Body of pancreas (tissue), 4 donors: ENCODE measurements at regions not wholly inside any gene's neighbourhood (a gene's known extent, or its start where the extent isn't known, plus 50 kb on each side); places are given as distances from the start of the nearest gene placed in this dataset.

ENCODE experiments used
- ATAC-seq: fragments of 150-250 bp; one replicate; pipeline ENCODE4 v1.9.1; 2016
- DNase-seq, 4 donors: peaks; one replicate each; pipeline ENCODE4 v3.0.0-alpha.2; 2019
- H3K27ac ChIP-seq, 4 donors: fragments of 200-600 bp; sonication (generic); 1 replicate in 3 of 4; 2 replicates in 1 of 4; pipeline versions ENCODE4 v1.5.1 to v1.6.1; 2016 to 2019; ENCODE audit warnings: mild to moderate bottlenecking in 1 of 4, mixed read lengths in 1 of 4, moderate library complexity in 1 of 4
- H3K27me3 ChIP-seq, 2 donors: fragments of 200-600 bp; sonication (generic); one replicate each; pipeline ENCODE4 v1.6.0; 2016; ENCODE audit warnings: mild to moderate bottlenecking in 1 of 2
- H3K36me3 ChIP-seq, 2 donors: fragments of 200-600 bp; sonication (generic); replicated peaks in 1 of 2; 2 replicates each; pipeline ENCODE4 v1.5.1; 2016; ENCODE audit warnings: low read depth in 2 of 2; ENCODE audit not compliant: insufficient read depth in 1 of 2
- H3K4me1 ChIP-seq: fragments of 200-600 bp; sonication (generic); one replicate; pipeline ENCODE4 v1.6.0; 2016
- H3K4me3 ChIP-seq, 2 donors: fragments of 200-600 bp; sonication (generic); 1 replicate in 1 of 2; 2 replicates in 1 of 2; pipeline ENCODE4 v1.5.1; 2016 to 2019
- H3K9me3 ChIP-seq, 3 donors: fragments of 200-600 bp; sonication (generic); 1 replicate in 2 of 3; 2 replicates in 1 of 3; pipeline ENCODE4 v1.5.1; 2016
- POLR2A ChIP-seq, 3 donors: fragments of 450-650 bp; IDR thresholded peaks; one replicate each; pipeline ENCODE4 v1.6.1; 2016; ENCODE audit warnings: antibody characterized with exemption in 3 of 3, mild to moderate bottlenecking in 2 of 3
- WGBS, 2 donors: methylation state at CpG; one replicate each; pipeline ENCODE4 v1.1.5; 2017; 5-methylcytosine and 5-hydroxymethylcytosine counted together
- intact Hi-C: fragments of 100-400 bp; cut with DNase I; formaldehyde crosslinking; loops from one replicate; pipeline ENCODE4 v1.15.1; 2023
- TF ChIP-seq, protein P1 (sequence below), 7 experiments: fragments of 450-650 bp in 4 of 7; fragments of 200-600 bp in 3 of 7; sonication (generic) in 3 of 7; IDR thresholded peaks; one replicate each; pipeline ENCODE4 v1.5.1; 2016 to 2019; ENCODE audit warnings: antibody characterized with exemption in 7 of 7

DNA sequence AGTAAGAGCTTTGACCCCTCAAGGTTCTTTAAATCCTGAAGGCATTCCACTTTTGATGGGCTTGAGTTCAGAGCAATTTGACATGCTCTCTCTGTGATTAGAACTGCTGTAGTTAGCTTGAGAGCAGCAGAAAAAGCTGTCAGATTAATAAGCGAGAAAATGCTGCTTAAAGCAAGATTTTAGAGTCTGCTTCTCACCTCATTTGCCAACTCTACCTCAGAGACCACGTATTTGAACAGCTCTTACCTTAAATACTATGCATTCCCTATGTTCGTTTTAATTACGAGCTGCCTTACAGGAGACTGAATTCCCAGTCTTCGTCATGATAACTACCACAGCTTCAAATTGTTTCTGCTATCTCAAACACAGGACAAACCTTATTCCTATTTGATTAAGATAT, 253.4 kb downstream of the SLITRK6 start:
- no peaks in the 10 kb centered on the region for H3K36me3 ChIP-seq
- intact Hi-C loops, result no loop called here
- TF ChIP-seq, protein P1, sequence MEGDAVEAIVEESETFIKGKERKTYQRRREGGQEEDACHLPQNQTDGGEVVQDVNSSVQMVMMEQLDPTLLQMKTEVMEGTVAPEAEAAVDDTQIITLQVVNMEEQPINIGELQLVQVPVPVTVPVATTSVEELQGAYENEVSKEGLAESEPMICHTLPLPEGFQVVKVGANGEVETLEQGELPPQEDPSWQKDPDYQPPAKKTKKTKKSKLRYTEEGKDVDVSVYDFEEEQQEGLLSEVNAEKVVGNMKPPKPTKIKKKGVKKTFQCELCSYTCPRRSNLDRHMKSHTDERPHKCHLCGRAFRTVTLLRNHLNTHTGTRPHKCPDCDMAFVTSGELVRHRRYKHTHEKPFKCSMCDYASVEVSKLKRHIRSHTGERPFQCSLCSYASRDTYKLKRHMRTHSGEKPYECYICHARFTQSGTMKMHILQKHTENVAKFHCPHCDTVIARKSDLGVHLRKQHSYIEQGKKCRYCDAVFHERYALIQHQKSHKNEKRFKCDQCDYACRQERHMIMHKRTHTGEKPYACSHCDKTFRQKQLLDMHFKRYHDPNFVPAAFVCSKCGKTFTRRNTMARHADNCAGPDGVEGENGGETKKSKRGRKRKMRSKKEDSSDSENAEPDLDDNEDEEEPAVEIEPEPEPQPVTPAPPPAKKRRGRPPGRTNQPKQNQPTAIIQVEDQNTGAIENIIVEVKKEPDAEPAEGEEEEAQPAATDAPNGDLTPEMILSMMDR (IDR thresholded peaks at IDR 0.05), result no peak
- TF ChIP-seq POLR2A (IDR thresholded peaks at IDR 0.05), result no peak
- no peaks in the 10 kb centered on the region for H3K4me1 ChIP-seq
- H3K4me3 ChIP-seq, result no peak overlapping the region
- H3K27me3 ChIP-seq, result no peaks in the 10 kb centered on the region
- DNase-seq (no peak), ATAC-seq (no peak)
- no peak overlapping the region for H3K27ac ChIP-seq
- no peaks in the 10 kb centered on the region for H3K9me3 ChIP-seq
- 49 to 59% methylated on average over 5 of the region's 5 CpGs for WGBS, 2 donors

DNA sequence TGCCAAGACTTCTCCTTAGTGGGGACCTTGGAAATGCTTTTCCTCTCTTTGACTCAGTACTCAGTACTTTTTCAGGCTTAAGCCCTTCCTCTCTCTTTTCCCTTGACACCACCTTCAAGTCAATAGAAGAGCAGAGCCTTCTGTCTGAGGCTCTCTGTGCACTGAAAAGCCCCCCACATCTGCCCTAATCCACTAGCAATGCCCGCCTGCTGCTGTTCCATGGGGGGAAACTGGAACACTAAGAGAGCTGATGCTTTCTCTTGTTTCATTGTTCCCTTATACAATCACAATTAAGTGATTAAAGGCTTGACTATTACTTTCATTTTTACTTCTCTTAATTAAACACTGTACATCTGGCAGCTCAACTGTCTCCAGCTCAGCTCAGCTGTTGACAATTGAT, 254.5 kb downstream of the SLITRK6 start:
- WGBS, 2 donors, result 67 to 72% methylated on average over 1 of the region's 1 CpG
- H3K4me1 ChIP-seq, result no peaks in the 10 kb centered on the region
- TF ChIP-seq, protein P1 (IDR thresholded peaks at IDR 0.05), result no peak
- no peak for TF ChIP-seq POLR2A (IDR thresholded peaks at IDR 0.05)
- no peak overlapping the region for H3K4me3 ChIP-seq
- H3K27me3 ChIP-seq, result no peaks in the 10 kb centered on the region
- ATAC-seq (no peak), DNase-seq (no peak)
- intact Hi-C loops, result no loop called here
- no peak overlapping the region for H3K27ac ChIP-seq
- H3K36me3 ChIP-seq, result no peaks in the 10 kb centered on the region
- H3K9me3 ChIP-seq, result no peaks in the 10 kb centered on the region

DNA sequence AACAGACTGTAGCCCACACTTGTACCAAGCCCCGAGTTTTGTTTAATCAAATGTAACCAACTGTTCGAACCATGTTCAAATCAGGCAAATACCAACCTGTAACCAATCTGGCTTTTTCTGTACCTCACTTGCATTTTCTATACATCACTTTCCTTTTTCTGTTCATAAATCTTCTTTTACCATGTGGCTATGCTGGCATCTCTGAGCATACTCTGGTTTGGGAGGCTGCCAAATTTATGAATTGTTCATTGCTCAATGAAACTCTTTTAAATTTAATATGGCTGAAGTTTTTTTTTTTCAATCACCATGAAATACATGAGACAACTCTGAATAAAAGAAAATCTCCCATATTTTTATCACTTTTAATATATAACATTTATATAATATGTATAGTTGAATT, 256.1 kb downstream of the SLITRK6 start:
- no peaks in the 10 kb centered on the region for H3K27me3 ChIP-seq
- WGBS, 2 donors, result 44 to 53% methylated on average over 2 of the region's 2 CpGs

DNA sequence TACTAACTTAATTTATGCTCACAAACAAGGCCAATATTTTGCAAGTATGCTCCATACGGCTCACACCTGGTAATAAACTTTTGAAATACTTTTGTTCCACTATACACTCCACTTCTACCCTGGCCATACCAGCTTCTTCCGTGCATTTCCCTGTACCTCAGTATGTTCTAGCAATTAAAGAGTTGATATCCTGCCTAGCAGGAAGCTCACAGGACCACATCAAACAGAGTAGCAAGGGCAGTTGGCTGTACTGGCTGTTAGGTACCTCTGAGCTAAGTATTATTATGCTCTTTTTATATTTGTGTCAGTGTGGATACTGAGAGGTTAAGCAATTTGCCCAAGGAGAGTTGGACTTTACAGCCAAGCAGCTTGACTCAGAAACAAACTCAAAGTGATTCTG, 257.7 kb downstream of the SLITRK6 start:
- H3K27me3 ChIP-seq, result no peaks in the 10 kb centered on the region
- DNase-seq (no peak), ATAC-seq (no peak)
- H3K27ac ChIP-seq, result no peak overlapping the region
- TF ChIP-seq POLR2A (IDR thresholded peaks at IDR 0.05), result no peak
- TF ChIP-seq, protein P1 (IDR thresholded peaks at IDR 0.05), result no peak
- intact Hi-C loops, result no loop called here
- WGBS, 2 donors, result 51 to 53% methylated on average over 2 of the region's 2 CpGs
- H3K9me3 ChIP-seq, result no peaks in the 10 kb centered on the region
- no peak overlapping the region for H3K4me3 ChIP-seq
- H3K4me1 ChIP-seq, result no peaks in the 10 kb centered on the region
- H3K36me3 ChIP-seq, result no peaks in the 10 kb centered on the region

More for the DNA sequence above, 256.1 kb downstream of the SLITRK6 start:
- Histone ChIP-seq H3K4me1 (no peaks in the 10 kb centered on the region), H3K9me3 (no peaks in the 10 kb centered on the region), H3K36me3 (no peaks in the 10 kb centered on the region), H3K27ac (no peak overlapping the region), H3K4me3 (no peak overlapping the region)
- TF ChIP-seq, protein P1 (IDR thresholded peaks at IDR 0.05), result no peak
- no peak for TF ChIP-seq POLR2A (IDR thresholded peaks at IDR 0.05)
- DNase-seq (no peak), ATAC-seq (no peak)
- intact Hi-C loops, result no loop called here

DNA sequence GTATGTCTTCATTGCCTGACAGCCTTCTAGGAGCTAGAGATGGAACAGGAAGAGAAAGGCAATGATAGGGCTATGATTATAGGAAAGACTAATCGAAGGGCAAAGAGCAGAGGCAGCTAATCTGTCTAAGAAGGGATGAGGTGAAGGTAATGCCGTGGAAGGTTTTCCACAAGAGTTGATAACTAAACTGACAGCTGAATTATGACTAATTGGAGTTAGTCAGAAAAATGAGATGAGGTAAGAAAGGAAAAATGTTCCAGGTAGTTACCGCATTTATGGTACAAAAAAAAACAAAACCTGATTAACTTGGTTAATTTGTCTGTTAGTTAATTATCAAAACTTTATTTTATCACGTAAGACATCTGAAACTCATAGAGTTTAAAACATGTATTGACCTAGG, 260.3 kb downstream of the SLITRK6 start:
- Histone ChIP-seq H3K27ac (no peak overlapping the region), H3K27me3 (no peaks in the 10 kb centered on the region), H3K4me1 (no peaks in the 10 kb centered on the region), H3K4me3 (no peak overlapping the region), H3K9me3 (no peaks in the 10 kb centered on the region), H3K36me3 (no peaks in the 10 kb centered on the region)
- intact Hi-C loops, result no loop called here
- DNase-seq (no peak), ATAC-seq (no peak)
- WGBS, 2 donors, result 40 to 55% methylated on average over 4 of the region's 4 CpGs
- TF ChIP-seq POLR2A (IDR thresholded peaks at IDR 0.05), result no peak
- TF ChIP-seq, protein P1 (IDR thresholded peaks at IDR 0.05), result no peak
